DOHH2 (cell line): ENCODE measurements at regions not wholly inside any gene's neighbourhood (a gene's known extent, or its start where the extent isn't known, plus 50 kb on each side); places are given as distances from the start of the nearest gene placed in this dataset.

Source experiments
- H3F3A ChIP-seq: fragments of 200-600 bp; sonication (generic), shearing (Covaris generic); 2 replicates; pipeline ENCODE4 v1.6.0; 2016; ENCODE audit warnings: antibody characterized with exemption, mild to moderate bottlenecking; ENCODE audit not compliant: control insufficient read depth, insufficient read depth
- H3K27ac ChIP-seq: fragments of 200-600 bp; sonication (generic); 2 replicates; pipeline ENCODE4 v1.5.1; 2014; ENCODE audit warnings: low read depth, mild to moderate bottlenecking, low read length, moderate library complexity
- H3K27me3 ChIP-seq: fragments of 200-600 bp; sonication (generic); 2 replicates; pipeline ENCODE4 v1.6.1; 2014; ENCODE audit warnings: mild to moderate bottlenecking, low read length, mixed read lengths; ENCODE audit not compliant: control insufficient read depth
- H3K36me3 ChIP-seq: fragments of 200-600 bp; sonication (generic); 2 replicates; pipeline ENCODE4 v1.6.1; 2014; ENCODE audit warnings: mild to moderate bottlenecking, low read length, moderate library complexity, mixed read lengths; ENCODE audit not compliant: control insufficient read depth
- H3K4me1 ChIP-seq: fragments of 200-600 bp; sonication (generic); 2 replicates; pipeline ENCODE4 v1.6.1; 2014; ENCODE audit warnings: mild to moderate bottlenecking, low read length, mixed read lengths; ENCODE audit not compliant: control insufficient read depth
- H3K4me2 ChIP-seq: fragments of 200-600 bp; sonication (generic); 2 replicates; pipeline ENCODE4 v1.6.0; 2014; ENCODE audit warnings: mild to moderate bottlenecking, low read length, moderate library complexity
- H3K4me3 ChIP-seq: fragments of 200-600 bp; sonication (generic); 2 replicates; pipeline ENCODE4 v1.5.1; 2014; ENCODE audit warnings: mild to moderate bottlenecking, low read length, mixed read lengths
- H3K79me2 ChIP-seq: fragments of 200-600 bp; sonication (generic); 2 replicates; pipeline ENCODE4 v1.6.1; 2014; ENCODE audit warnings: mild to moderate bottlenecking, low read length, mixed read lengths; ENCODE audit not compliant: control insufficient read depth
- H3K9me2 ChIP-seq: fragments of 200-600 bp; sonication (generic); replicated peaks from 2 replicates; pipeline ENCODE4 v1.6.1; 2014; ENCODE audit warnings: mild to moderate bottlenecking, low read length, mixed read lengths; ENCODE audit not compliant: control insufficient read depth
- H3K9me3 ChIP-seq: fragments of 200-600 bp; sonication (generic); 2 replicates; pipeline ENCODE4 v1.6.1; 2014; ENCODE audit warnings: antibody characterized with exemption, low read length, mixed read lengths; ENCODE audit not compliant: control insufficient read depth, insufficient read depth
- H4K20me1 ChIP-seq: fragments of 200-600 bp; sonication (generic); 2 replicates; pipeline ENCODE4 v1.6.0; 2014; ENCODE audit warnings: low read depth, mild to moderate bottlenecking, antibody characterized with exemption, low read length, moderate library complexity; ENCODE audit not compliant: control insufficient read depth, insufficient read depth
- EZH2phosphoT487 ChIP-seq: fragments of 200-600 bp; sonication (generic); IDR thresholded peaks from 2 replicates; pipeline ENCODE4 v1.6.1; 2017; ENCODE audit warnings: borderline replicate concordance, mild to moderate bottlenecking, antibody characterized with exemption, low read length, moderate library complexity, mixed read lengths
- TF ChIP-seq, protein P1 (sequence below): fragments of 200-600 bp; sonication (generic); IDR thresholded peaks from one replicate; pipeline ENCODE4 v1.5.1; 2014; ENCODE audit warnings: antibody characterized with exemption, mild to moderate bottlenecking, low read depth, low read length; ENCODE audit not compliant: poor library complexity, severe bottlenecking

DNA sequence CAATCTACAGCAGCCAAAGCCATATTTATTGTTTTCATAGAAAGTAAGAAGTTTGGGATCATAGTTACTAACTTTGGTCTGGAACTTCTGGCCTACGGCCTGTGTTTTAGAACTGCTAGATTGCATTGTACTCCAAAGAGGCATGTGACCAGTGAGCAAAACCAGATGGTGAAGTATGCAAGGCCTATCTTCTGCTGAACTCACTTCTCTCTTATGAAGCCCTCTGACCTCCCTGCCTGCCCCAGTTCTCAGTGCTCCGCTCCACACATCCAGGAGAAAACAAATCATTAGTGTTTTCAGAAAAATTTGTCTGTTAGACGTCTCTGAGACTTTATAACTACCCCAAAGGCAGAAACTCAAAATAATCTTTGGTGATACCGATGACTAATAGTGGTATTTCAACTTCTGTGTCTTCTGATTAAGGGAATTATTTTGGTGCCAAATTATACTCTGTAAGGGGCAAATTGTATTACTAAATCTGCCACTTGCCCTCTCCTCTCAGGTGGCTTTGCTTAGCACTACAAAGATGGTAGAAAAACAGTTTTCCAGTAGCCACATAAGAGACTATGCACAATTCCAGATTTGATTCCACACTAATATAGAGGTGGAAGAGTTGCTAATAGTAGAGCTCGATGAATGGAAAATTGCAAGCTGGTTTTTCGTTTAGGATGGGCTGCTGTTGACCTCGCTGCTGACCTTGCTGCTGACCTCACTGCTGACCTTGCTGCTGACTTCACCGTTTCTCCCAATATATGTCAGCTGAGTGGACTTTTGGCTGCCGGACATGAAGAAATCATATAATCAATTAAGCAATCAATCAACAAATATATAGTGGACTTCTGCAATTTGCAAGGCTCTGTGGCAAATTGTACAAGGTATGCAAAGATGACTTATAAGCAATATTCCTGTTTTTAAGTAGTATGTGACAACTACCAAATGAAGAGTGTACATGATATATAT, 147.5 kb downstream of the KITLG start:
- Histone ChIP-seq H3F3A (no peaks in the 10 kb centered on the region), H3K4me1 (no peaks in the 10 kb centered on the region), H3K9me2 (no peaks in the 10 kb centered on the region), H3K4me2 (no peak overlapping the region), H3K4me3 (no peak overlapping the region), H3K9me3 (no peaks in the 10 kb centered on the region), H4K20me1 (no peaks in the 10 kb centered on the region), H3K27me3 (no peaks in the 10 kb centered on the region), H3K27ac (no peak overlapping the region), H3K36me3 (no peaks in the 10 kb centered on the region), H3K79me2 (no peaks in the 10 kb centered on the region)
- no peak for TF ChIP-seq EZH2phosphoT487
- TF ChIP-seq, protein P1, sequence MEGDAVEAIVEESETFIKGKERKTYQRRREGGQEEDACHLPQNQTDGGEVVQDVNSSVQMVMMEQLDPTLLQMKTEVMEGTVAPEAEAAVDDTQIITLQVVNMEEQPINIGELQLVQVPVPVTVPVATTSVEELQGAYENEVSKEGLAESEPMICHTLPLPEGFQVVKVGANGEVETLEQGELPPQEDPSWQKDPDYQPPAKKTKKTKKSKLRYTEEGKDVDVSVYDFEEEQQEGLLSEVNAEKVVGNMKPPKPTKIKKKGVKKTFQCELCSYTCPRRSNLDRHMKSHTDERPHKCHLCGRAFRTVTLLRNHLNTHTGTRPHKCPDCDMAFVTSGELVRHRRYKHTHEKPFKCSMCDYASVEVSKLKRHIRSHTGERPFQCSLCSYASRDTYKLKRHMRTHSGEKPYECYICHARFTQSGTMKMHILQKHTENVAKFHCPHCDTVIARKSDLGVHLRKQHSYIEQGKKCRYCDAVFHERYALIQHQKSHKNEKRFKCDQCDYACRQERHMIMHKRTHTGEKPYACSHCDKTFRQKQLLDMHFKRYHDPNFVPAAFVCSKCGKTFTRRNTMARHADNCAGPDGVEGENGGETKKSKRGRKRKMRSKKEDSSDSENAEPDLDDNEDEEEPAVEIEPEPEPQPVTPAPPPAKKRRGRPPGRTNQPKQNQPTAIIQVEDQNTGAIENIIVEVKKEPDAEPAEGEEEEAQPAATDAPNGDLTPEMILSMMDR, result no peak

GRCh38 chr12:88433997-88434703, 146.1 kb downstream of the KITLG start:
- Histone ChIP-seq H3F3A (no peaks in the 10 kb centered on the region), H3K36me3 (no peaks in the 10 kb centered on the region), H3K79me2 (no peaks in the 10 kb centered on the region), H3K4me2 (no peak overlapping the region), H3K4me1 (no peaks in the 10 kb centered on the region), H3K27ac (no peak overlapping the region), H3K27me3 (no peaks in the 10 kb centered on the region), H3K9me3 (no peaks in the 10 kb centered on the region), H3K9me2 (no peaks in the 10 kb centered on the region), H3K4me3 (no peak overlapping the region), H4K20me1 (no peaks in the 10 kb centered on the region)
- TF ChIP-seq EZH2phosphoT487, result no peak
- TF ChIP-seq, protein P1, result no peak

GRCh38 chr12:88435334-88436076, 144.8 kb downstream of the KITLG start:
- no peak overlapping the region for H3K4me2 ChIP-seq

More at GRCh38 chr12:88435334-88436076, 144.8 kb downstream of the KITLG start:
- H3K79me2 ChIP-seq, result no peaks in the 10 kb centered on the region
- H3K27ac ChIP-seq, result no peak overlapping the region
- no peak for TF ChIP-seq EZH2phosphoT487
- TF ChIP-seq, protein P1, result no peak
- H3K4me3 ChIP-seq, result no peak overlapping the region
- H3K27me3 ChIP-seq, result no peaks in the 10 kb centered on the region
- H3F3A ChIP-seq, result no peaks in the 10 kb centered on the region
- no peaks in the 10 kb centered on the region for H3K4me1 ChIP-seq
- no peaks in the 10 kb centered on the region for H3K9me2 ChIP-seq
- no peaks in the 10 kb centered on the region for H3K9me3 ChIP-seq
- H4K20me1 ChIP-seq, result no peaks in the 10 kb centered on the region
- H3K36me3 ChIP-seq, result no peaks in the 10 kb centered on the region
